ENCODE measurements at regions not wholly inside any gene's neighbourhood (a gene's known extent, or its start where the extent isn't known, plus 50 kb on each side); places are given as distances from the start of the nearest gene placed in this dataset.

DNA sequence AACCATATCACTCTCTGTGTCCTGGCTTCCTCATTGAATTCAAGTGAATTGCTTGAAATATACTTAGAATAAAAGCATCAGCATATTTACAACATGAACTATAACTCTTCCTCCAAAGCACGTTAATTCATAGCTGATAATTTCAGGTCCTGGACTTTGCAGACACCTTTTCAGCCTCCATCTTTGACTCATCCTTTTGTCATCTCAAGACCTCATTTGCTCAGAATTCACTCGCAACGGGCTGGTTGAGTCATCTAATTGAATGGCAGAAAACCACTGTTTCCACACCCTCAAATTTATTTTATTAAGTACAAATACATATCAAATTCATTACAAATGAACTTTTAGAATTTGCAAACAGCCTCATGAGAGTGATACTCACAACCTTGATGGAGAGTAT, 545.7 kb downstream of the GATA3 start:
- in situ Hi-C loops (cut with MboI) = no loop called here
- Histone ChIP-seq H3K27me3 (replicated peaks; ENCODE audit: insufficient read depth) (no peaks in the 10 kb centered on the region), H3K79me2 (ENCODE audit: insufficient read depth) (no peaks in the 10 kb centered on the region), H3K4me3 (no peak overlapping the region), H3K4me2 (ENCODE audit: unreplicated experiment) (no peak overlapping the region), H3K4me1 (ENCODE audit: insufficient read depth) (no peaks in the 10 kb centered on the region), H3K36me3 (ENCODE audit: low read depth) (no peaks in the 10 kb centered on the region), H3F3A (ENCODE audit: insufficient read depth) (no peaks in the 10 kb centered on the region), H3K9me2 (ENCODE audit: insufficient read depth) (no peaks in the 10 kb centered on the region), H3K9ac (no peak overlapping the region), H3K9me3 (ENCODE audit: low read depth) (no peaks in the 10 kb centered on the region), H4K20me1 (ENCODE audit: insufficient read depth) (no peaks in the 10 kb centered on the region), H2AFZ (no peak overlapping the region), H3K27ac (no peak overlapping the region)
- TF ChIP-seq EZH2 (IDR thresholded peaks at IDR 0.05; ENCODE audit: insufficient read depth, poor library complexity, severe bottlenecking) (no peak), EZH2phosphoT487 (IDR thresholded peaks at IDR 0.05; ENCODE audit: insufficient read depth, low read depth) (no peak)
- 32 to 43% methylated on average over 3 of the region's 3 CpGs for WGBS, 2 experiments (ENCODE audit: low coverage in 1 of 2, low lambda C conversion rate in 2 of 2, missing lambda C conversion rate in 2 of 2)
- DNase-seq = no peak

GRCh38 chr10:8602821-8603220, 548.3 kb downstream of the GATA3 start:
- no peak overlapping the region for H3K27ac ChIP-seq
- no peak overlapping the region for H2AFZ ChIP-seq
- H4K20me1 ChIP-seq (ENCODE audit: insufficient read depth) = no peaks in the 10 kb centered on the region
- H3K4me1 ChIP-seq (ENCODE audit: insufficient read depth) = no peaks in the 10 kb centered on the region
- H3K4me2 ChIP-seq (ENCODE audit: unreplicated experiment) = no peak overlapping the region
- no peak overlapping the region for H3K4me3 ChIP-seq
- peaks cover 9% of the 10 kb centered on the region for H3K9me3 ChIP-seq (ENCODE audit: low read depth)
- no peaks in the 10 kb centered on the region for H3K36me3 ChIP-seq (ENCODE audit: low read depth)
- no peaks in the 10 kb centered on the region for H3K9me2 ChIP-seq (ENCODE audit: insufficient read depth)
- no peak for TF ChIP-seq EZH2phosphoT487 (IDR thresholded peaks at IDR 0.05; ENCODE audit: insufficient read depth, low read depth)
- no peak for TF ChIP-seq EZH2 (IDR thresholded peaks at IDR 0.05; ENCODE audit: insufficient read depth, poor library complexity, severe bottlenecking)
- no peak overlapping the region for H3K9ac ChIP-seq
- no peaks in the 10 kb centered on the region for H3K79me2 ChIP-seq (ENCODE audit: insufficient read depth)
- no peaks in the 10 kb centered on the region for H3K27me3 ChIP-seq (replicated peaks; ENCODE audit: insufficient read depth)
- DNase-seq = no peak
- in situ Hi-C loops (cut with MboI) = no loop called here
- 12 to 16% methylated on average over 1 of the region's 1 CpG for WGBS, 2 experiments (ENCODE audit: low coverage in 1 of 2, low lambda C conversion rate in 2 of 2, missing lambda C conversion rate in 2 of 2)
- no peaks in the 10 kb centered on the region for H3F3A ChIP-seq (ENCODE audit: insufficient read depth)

DNA sequence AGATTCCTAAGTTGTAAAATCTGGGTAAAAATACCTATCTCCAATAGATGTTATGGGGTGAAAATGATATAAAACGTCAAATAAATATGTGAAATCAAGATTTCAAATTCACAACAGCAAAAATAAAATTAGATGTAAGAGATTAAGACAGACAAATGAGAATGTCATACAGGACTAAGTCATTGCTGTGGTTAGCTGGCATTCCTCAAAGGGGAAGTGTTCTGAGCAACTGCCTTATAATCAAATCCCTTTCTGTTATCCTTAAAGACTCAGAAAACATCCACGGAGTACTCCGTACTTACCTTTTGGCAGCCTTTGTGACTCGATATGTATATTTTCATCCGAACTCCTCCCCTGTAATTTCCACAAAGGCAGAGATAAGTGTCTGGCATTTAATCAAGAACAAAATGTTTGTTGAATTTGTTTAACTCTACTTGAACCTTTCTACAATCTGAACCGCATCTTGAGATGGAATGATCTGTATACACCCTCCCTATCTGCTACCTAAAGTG, 559.6 kb downstream of the GATA3 start:
- H3K27me3 ChIP-seq (replicated peaks; ENCODE audit: insufficient read depth) = no peaks in the 10 kb centered on the region

GRCh38 chr10:8615118-8615517, 560.6 kb downstream of the GATA3 start:
- Histone ChIP-seq H3K4me3 (no peak overlapping the region), H4K20me1 (ENCODE audit: insufficient read depth) (no peaks in the 10 kb centered on the region), H3K9me3 (ENCODE audit: low read depth) (no peaks in the 10 kb centered on the region), H3K4me2 (ENCODE audit: unreplicated experiment) (no peak overlapping the region), H2AFZ (no peak overlapping the region), H3K27ac (no peak overlapping the region), H3K27me3 (replicated peaks; ENCODE audit: insufficient read depth) (no peaks in the 10 kb centered on the region), H3K4me1 (ENCODE audit: insufficient read depth) (no peaks in the 10 kb centered on the region), H3K36me3 (ENCODE audit: low read depth) (no peaks in the 10 kb centered on the region), H3K79me2 (ENCODE audit: insufficient read depth) (no peaks in the 10 kb centered on the region), H3K9ac (no peak overlapping the region), H3K9me2 (ENCODE audit: insufficient read depth) (no peaks in the 10 kb centered on the region), H3F3A (ENCODE audit: insufficient read depth) (no peaks in the 10 kb centered on the region)
- TF ChIP-seq EZH2phosphoT487 (IDR thresholded peaks at IDR 0.05; ENCODE audit: insufficient read depth, low read depth) = no peak
- in situ Hi-C loops (cut with MboI) = no loop called here
- 12 to 27% methylated on average over 4 of the region's 4 CpGs for WGBS, 2 experiments (ENCODE audit: low coverage in 1 of 2, low lambda C conversion rate in 2 of 2, missing lambda C conversion rate in 2 of 2)
- DNase-seq = no peak

More for the DNA sequence above, 559.6 kb downstream of the GATA3 start:
- 32 to 33% methylated on average over 6 of the region's 6 CpGs for WGBS, 2 experiments (ENCODE audit: low coverage in 1 of 2, low lambda C conversion rate in 2 of 2, missing lambda C conversion rate in 2 of 2)
- no peak overlapping the region for H3K27ac ChIP-seq
- no peak for DNase-seq
- no peak for TF ChIP-seq EZH2phosphoT487 (IDR thresholded peaks at IDR 0.05; ENCODE audit: insufficient read depth, low read depth)
- no peak for TF ChIP-seq EZH2 (IDR thresholded peaks at IDR 0.05; ENCODE audit: insufficient read depth, poor library complexity, severe bottlenecking)
- in situ Hi-C loops (cut with MboI) = no loop called here
- H3K9me2 ChIP-seq (ENCODE audit: insufficient read depth) = no peaks in the 10 kb centered on the region
- no peak overlapping the region for H3K4me3 ChIP-seq
- no peaks in the 10 kb centered on the region for H3F3A ChIP-seq (ENCODE audit: insufficient read depth)
- no peaks in the 10 kb centered on the region for H3K79me2 ChIP-seq (ENCODE audit: insufficient read depth)
- H3K36me3 ChIP-seq (ENCODE audit: low read depth) = no peaks in the 10 kb centered on the region
- H4K20me1 ChIP-seq (ENCODE audit: insufficient read depth) = no peaks in the 10 kb centered on the region
- no peak overlapping the region for H2AFZ ChIP-seq
- H3K9ac ChIP-seq = no peak overlapping the region
- H3K9me3 ChIP-seq (ENCODE audit: low read depth) = no peaks in the 10 kb centered on the region
- H3K4me1 ChIP-seq (ENCODE audit: insufficient read depth) = no peaks in the 10 kb centered on the region
- no peak overlapping the region for H3K4me2 ChIP-seq (ENCODE audit: unreplicated experiment)

GRCh38 chr10:8616166-8616565, 561.7 kb downstream of the GATA3 start:
- H4K20me1 ChIP-seq (ENCODE audit: insufficient read depth) = no peaks in the 10 kb centered on the region
- DNase-seq = no peak
- H3K27ac ChIP-seq = no peak overlapping the region
- no peaks in the 10 kb centered on the region for H3K9me2 ChIP-seq (ENCODE audit: insufficient read depth)
- in situ Hi-C loops (cut with MboI) = no loop called here
- no peaks in the 10 kb centered on the region for H3F3A ChIP-seq (ENCODE audit: insufficient read depth)
- 22 to 30% methylated on average over 6 of the region's 6 CpGs for WGBS, 2 experiments (ENCODE audit: low coverage in 1 of 2, low lambda C conversion rate in 2 of 2, missing lambda C conversion rate in 2 of 2)
- H3K36me3 ChIP-seq (ENCODE audit: low read depth) = no peaks in the 10 kb centered on the region
- no peak for TF ChIP-seq EZH2 (IDR thresholded peaks at IDR 0.05; ENCODE audit: insufficient read depth, poor library complexity, severe bottlenecking)
- TF ChIP-seq EZH2phosphoT487 (IDR thresholded peaks at IDR 0.05; ENCODE audit: insufficient read depth, low read depth) = no peak
- no peaks in the 10 kb centered on the region for H3K27me3 ChIP-seq (replicated peaks; ENCODE audit: insufficient read depth)
- H3K9ac ChIP-seq = no peak overlapping the region
- no peak overlapping the region for H2AFZ ChIP-seq
- H3K9me3 ChIP-seq (ENCODE audit: low read depth) = no peaks in the 10 kb centered on the region
- no peak overlapping the region for H3K4me3 ChIP-seq
- H3K4me2 ChIP-seq (ENCODE audit: unreplicated experiment) = no peak overlapping the region
- no peaks in the 10 kb centered on the region for H3K79me2 ChIP-seq (ENCODE audit: insufficient read depth)
- no peaks in the 10 kb centered on the region for H3K4me1 ChIP-seq (ENCODE audit: insufficient read depth)
